HepG2 (cell line): ENCODE measurements at regions not wholly inside any gene's neighbourhood (a gene's known extent, or its start where the extent isn't known, plus 50 kb on each side); places are given as distances from the start of the nearest gene placed in this dataset.

Experiments
- EP300 ChIP-seq, 3 experiments: sonication (generic) in 1 of 3; formaldehyde crosslinking in 1 of 3; IDR thresholded peaks; 2 replicates each; pipeline versions ENCODE4 v1.5.1 to v1.6.1; 2011 to 2020; ENCODE audit warnings: low read depth in 2 of 3, low read length in 2 of 3, borderline replicate concordance in 1 of 3, improper control_type of control experiment in 1 of 3, mild to moderate bottlenecking in 1 of 3, missing genetic modification reagents in 1 of 3, moderate library complexity in 1 of 3
- MTA1 ChIP-seq: sonication (generic); formaldehyde crosslinking; IDR thresholded peaks from 2 replicates; pipeline ENCODE4 v1.4.0; 2020; ENCODE audit warnings: missing genetic modification reagents, mild to moderate bottlenecking, borderline replicate concordance
- RAD21 ChIP-seq: fragments of 450-650 bp; formaldehyde crosslinking; IDR thresholded peaks from 2 replicates; pipeline ENCODE4 v1.5.0; 2020; ENCODE audit warnings: mild to moderate bottlenecking
- TF ChIP-seq, protein P1 (sequence below): IDR thresholded peaks from 2 replicates; pipeline ENCODE4 v1.6.1; 2016; ENCODE audit warnings: control low read depth
- TF ChIP-seq, protein P2 (sequence below): IDR thresholded peaks from 2 replicates; pipeline ENCODE4 v1.6.1; 2016; ENCODE audit warnings: low read depth, missing genetic modification reagents, missing compliant biosample characterization

DNA sequence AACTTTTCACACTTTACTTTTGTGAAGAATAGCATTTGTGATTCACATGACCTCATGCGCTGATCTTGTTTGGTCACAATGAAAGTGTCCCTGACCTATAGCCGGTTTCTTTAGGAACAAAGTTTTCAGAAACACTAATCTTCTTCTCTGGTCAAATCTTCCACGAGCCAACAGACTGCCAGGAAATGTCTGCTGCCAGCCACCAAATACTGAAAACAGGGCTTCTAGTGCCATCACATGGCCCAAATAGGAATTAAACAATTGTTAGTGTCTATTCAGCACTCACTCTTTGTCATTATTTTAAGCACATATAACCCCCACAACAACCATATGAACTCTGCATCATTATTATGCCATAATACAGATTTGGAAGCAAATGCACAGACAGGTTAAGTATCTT lies 286.5 kb upstream of the SYT4 start:
- TF ChIP-seq RAD21 (CRISPR knock-in tag) (peak; percentile 20; the same call in 1 of the 2 replicates), EP300 (IDR thresholded peaks at IDR 0.05; ENCODE audit: low read depth in 2 of 2, low read length in 2 of 2) (no peak), EP300 (CRISPR knock-in tag; IDR thresholded peaks at IDR 0.05; ENCODE audit: borderline replicate concordance) (no peak), MTA1 (no peak)
- TF ChIP-seq, protein P1, sequence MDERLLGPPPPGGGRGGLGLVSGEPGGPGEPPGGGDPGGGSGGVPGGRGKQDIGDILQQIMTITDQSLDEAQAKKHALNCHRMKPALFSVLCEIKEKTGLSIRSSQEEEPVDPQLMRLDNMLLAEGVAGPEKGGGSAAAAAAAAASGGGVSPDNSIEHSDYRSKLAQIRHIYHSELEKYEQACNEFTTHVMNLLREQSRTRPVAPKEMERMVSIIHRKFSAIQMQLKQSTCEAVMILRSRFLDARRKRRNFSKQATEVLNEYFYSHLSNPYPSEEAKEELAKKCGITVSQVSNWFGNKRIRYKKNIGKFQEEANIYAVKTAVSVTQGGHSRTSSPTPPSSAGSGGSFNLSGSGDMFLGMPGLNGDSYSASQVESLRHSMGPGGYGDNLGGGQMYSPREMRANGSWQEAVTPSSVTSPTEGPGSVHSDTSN (CRISPR knock-in tag): no peak
- TF ChIP-seq, protein P2, sequence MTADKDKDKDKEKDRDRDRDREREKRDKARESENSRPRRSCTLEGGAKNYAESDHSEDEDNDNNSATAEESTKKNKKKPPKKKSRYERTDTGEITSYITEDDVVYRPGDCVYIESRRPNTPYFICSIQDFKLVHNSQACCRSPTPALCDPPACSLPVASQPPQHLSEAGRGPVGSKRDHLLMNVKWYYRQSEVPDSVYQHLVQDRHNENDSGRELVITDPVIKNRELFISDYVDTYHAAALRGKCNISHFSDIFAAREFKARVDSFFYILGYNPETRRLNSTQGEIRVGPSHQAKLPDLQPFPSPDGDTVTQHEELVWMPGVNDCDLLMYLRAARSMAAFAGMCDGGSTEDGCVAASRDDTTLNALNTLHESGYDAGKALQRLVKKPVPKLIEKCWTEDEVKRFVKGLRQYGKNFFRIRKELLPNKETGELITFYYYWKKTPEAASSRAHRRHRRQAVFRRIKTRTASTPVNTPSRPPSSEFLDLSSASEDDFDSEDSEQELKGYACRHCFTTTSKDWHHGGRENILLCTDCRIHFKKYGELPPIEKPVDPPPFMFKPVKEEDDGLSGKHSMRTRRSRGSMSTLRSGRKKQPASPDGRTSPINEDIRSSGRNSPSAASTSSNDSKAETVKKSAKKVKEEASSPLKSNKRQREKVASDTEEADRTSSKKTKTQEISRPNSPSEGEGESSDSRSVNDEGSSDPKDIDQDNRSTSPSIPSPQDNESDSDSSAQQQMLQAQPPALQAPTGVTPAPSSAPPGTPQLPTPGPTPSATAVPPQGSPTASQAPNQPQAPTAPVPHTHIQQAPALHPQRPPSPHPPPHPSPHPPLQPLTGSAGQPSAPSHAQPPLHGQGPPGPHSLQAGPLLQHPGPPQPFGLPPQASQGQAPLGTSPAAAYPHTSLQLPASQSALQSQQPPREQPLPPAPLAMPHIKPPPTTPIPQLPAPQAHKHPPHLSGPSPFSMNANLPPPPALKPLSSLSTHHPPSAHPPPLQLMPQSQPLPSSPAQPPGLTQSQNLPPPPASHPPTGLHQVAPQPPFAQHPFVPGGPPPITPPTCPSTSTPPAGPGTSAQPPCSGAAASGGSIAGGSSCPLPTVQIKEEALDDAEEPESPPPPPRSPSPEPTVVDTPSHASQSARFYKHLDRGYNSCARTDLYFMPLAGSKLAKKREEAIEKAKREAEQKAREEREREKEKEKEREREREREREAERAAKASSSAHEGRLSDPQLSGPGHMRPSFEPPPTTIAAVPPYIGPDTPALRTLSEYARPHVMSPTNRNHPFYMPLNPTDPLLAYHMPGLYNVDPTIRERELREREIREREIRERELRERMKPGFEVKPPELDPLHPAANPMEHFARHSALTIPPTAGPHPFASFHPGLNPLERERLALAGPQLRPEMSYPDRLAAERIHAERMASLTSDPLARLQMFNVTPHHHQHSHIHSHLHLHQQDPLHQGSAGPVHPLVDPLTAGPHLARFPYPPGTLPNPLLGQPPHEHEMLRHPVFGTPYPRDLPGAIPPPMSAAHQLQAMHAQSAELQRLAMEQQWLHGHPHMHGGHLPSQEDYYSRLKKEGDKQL (CRISPR knock-in tag): no peak
